ENCODE measurements at regions not wholly inside any gene's neighbourhood (a gene's known extent, or its start where the extent isn't known, plus 50 kb on each side); places are given as distances from the start of the nearest gene placed in this dataset.

- TF ChIP-seq CTCF (IDR thresholded peaks at IDR 0.05) (no peak), POLR2A (IDR thresholded peaks at IDR 0.05) (no peak)
These were observed 134.8 kb downstream of the LY86 start for GRCh38 chr6:6723361-6723760.

Measured in heart left ventricle (tissue), 13 donors.